ENCODE measurements at regions not wholly inside any gene's neighbourhood (a gene's known extent, or its start where the extent isn't known, plus 50 kb on each side); places are given as distances from the start of the nearest gene placed in this dataset.

DNA sequence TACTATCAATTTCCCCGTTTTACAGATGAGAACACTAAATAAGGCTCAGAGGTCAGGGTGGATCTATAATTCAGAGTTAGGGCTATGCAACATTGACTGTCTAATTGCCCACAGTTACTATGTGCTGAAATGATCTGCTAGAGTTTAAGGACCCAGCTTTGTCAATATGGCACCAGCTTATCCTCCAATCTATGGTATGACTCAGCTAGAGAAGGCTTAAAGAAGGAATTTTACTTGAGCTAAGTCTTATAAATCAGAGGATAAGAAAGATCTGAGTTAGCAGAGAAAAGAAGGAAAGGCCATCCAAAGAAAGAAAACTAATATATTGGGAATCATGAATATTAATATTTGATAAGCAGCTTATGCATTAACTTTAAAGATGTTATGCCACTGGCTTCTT lies 78.1 kb downstream of the ASB9 start:
- Histone ChIP-seq H3K4me1 (no peaks in the 10 kb centered on the region), H3K9me3 (no peaks in the 10 kb centered on the region), H3K27me3 (peaks cover 0 to 30% of the 10 kb centered on the region in 2 donors), H3K27ac (no peak overlapping the region), H3K36me3 (no peaks in the 10 kb centered on the region), H3K4me3 (no peak overlapping the region)
- intact Hi-C loops (cut with DNase I; ENCODE audit: low total_unique reads), result no loop called here
- TF ChIP-seq POLR2AphosphoS5 (IDR thresholded peaks at IDR 0.05) (no peak), POLR2A (IDR thresholded peaks at IDR 0.05) (no peak)
- TF ChIP-seq, protein P1, sequence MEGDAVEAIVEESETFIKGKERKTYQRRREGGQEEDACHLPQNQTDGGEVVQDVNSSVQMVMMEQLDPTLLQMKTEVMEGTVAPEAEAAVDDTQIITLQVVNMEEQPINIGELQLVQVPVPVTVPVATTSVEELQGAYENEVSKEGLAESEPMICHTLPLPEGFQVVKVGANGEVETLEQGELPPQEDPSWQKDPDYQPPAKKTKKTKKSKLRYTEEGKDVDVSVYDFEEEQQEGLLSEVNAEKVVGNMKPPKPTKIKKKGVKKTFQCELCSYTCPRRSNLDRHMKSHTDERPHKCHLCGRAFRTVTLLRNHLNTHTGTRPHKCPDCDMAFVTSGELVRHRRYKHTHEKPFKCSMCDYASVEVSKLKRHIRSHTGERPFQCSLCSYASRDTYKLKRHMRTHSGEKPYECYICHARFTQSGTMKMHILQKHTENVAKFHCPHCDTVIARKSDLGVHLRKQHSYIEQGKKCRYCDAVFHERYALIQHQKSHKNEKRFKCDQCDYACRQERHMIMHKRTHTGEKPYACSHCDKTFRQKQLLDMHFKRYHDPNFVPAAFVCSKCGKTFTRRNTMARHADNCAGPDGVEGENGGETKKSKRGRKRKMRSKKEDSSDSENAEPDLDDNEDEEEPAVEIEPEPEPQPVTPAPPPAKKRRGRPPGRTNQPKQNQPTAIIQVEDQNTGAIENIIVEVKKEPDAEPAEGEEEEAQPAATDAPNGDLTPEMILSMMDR (IDR thresholded peaks at IDR 0.05), result no peak
- no peak for DNase-seq (ENCODE audit: low spot score in 2 of 2)

DNA sequence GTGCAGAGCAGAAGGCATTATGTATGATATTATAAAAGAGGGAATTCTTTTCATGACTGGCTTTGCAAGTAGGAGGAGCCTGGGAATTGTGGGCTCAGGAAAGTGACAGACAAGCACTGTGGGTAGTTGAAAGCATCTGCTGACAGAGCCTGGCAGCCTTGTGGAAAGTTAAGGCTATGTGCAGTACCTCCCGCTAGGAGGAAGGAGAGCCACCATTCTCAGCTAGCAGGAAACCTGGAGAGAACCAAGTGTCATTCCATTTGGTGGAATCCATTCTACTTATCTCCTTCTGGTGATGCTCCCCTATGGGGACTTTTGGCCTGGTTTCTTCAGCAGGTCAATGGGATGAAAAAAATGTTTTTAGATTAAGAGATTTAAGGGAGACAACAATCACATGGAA lies 81.8 kb downstream of the ASB9 start:
- Histone ChIP-seq H3K27me3 (peaks cover 0 to 14% of the 10 kb centered on the region in 2 donors), H3K4me1 (no peaks in the 10 kb centered on the region), H3K9me3 (no peaks in the 10 kb centered on the region), H3K4me3 (no peak overlapping the region), H3K36me3 (no peaks in the 10 kb centered on the region), H3K27ac (no peak overlapping the region)
- intact Hi-C loops (cut with DNase I; ENCODE audit: low total_unique reads), result no loop called here
- no peak for DNase-seq (ENCODE audit: low spot score in 2 of 2)
- TF ChIP-seq, protein P1 (IDR thresholded peaks at IDR 0.05), result no peak
- TF ChIP-seq POLR2AphosphoS5 (IDR thresholded peaks at IDR 0.05), result no peak
- no peak for TF ChIP-seq POLR2A (IDR thresholded peaks at IDR 0.05)

DNA sequence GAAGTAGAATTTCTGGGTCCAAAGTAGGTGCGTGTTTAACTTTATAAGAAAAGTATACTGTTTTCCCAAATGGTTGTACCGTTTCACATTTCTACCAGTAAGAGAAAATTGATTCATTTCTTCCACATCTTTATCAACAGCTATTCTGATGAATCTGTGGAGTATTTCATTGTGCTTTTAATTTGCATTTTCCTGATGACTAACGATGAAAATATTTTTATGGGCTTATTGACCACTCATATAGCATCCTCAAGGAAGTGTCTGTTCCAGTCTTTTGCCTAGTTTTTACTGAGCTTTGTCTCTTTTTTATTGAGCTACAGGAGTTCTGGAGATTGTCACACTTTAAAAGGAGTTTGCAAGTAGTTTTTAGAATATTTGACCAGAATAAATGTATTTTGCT lies 92.6 kb downstream of the ASB9 start:
- H3K27ac ChIP-seq, result no peak overlapping the region
- no peak for DNase-seq (ENCODE audit: low spot score in 2 of 2)
- peaks cover 0 to 12% of the 10 kb centered on the region in 2 donors for H3K27me3 ChIP-seq
- intact Hi-C loops (cut with DNase I; ENCODE audit: low total_unique reads), result no loop called here
- no peaks in the 10 kb centered on the region for H3K4me1 ChIP-seq
- H3K4me3 ChIP-seq, result no peak overlapping the region
- TF ChIP-seq, protein P1 (IDR thresholded peaks at IDR 0.05), result no peak
- TF ChIP-seq POLR2A (IDR thresholded peaks at IDR 0.05) (no peak), POLR2AphosphoS5 (IDR thresholded peaks at IDR 0.05) (no peak)
- peaks cover 0 to 2% of the 10 kb centered on the region in 2 donors for H3K9me3 ChIP-seq
- H3K36me3 ChIP-seq, result no peaks in the 10 kb centered on the region

DNA sequence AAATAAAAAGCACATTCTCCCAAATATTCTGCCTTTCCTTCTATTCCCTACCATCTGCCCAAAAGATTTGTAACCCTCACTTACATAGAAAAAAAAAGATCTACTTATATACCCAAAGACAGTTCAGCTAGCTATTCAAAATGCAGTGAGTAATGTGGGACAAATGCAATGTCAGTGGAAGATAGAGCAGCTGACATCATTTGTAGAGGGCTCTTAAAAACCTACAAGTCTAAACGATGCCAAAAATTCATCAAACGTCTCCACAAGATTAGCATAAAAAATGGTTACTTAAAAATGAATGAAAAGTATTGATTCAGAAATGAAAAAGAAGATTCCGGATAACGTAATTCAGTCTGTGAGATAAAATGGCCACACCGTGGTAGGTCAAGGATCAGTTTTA lies 96.5 kb downstream of the ASB9 start:
- no peak overlapping the region for H3K27ac ChIP-seq
- H3K4me3 ChIP-seq, result no peak overlapping the region
- intact Hi-C loops (cut with DNase I; ENCODE audit: low total_unique reads), result no loop called here
- no peak for DNase-seq (ENCODE audit: low spot score in 2 of 2)
- TF ChIP-seq POLR2AphosphoS5 (IDR thresholded peaks at IDR 0.05), result no peak
- TF ChIP-seq POLR2A (IDR thresholded peaks at IDR 0.05), result no peak
- TF ChIP-seq, protein P1 (IDR thresholded peaks at IDR 0.05), result no peak
- no peaks in the 10 kb centered on the region for H3K4me1 ChIP-seq
- peaks cover 0 to 2% of the 10 kb centered on the region in 2 donors for H3K9me3 ChIP-seq
- no peaks in the 10 kb centered on the region for H3K36me3 ChIP-seq
- peaks cover 0 to 19% of the 10 kb centered on the region in 2 donors for H3K27me3 ChIP-seq

DNA sequence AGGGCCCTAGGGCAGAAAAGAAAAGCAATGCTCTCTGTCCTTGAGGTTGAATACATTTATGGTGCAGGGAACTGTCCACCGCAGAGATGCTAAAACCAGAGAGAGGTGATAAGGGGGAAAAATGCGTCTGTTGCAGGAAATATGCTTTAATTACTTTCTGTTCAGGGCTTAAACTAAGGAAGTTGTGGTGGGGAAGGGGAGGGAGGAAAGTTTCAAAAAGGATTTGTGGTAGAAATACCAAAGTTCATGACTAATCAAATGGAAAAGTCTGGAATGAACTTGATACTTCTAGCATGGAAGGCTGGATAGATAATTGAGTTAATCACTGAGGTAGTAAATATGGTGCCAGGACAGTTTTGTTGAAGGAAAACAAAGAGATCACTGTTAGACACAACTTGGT lies 99.0 kb downstream of the ASB9 start:
- DNase-seq (ENCODE audit: low spot score in 2 of 2), result no peak
- Histone ChIP-seq H3K27me3 (peaks cover 0 to 31% of the 10 kb centered on the region in 2 donors), H3K4me3 (no peak overlapping the region), H3K4me1 (no peaks in the 10 kb centered on the region), H3K27ac (no peak overlapping the region), H3K36me3 (no peaks in the 10 kb centered on the region), H3K9me3 (peaks cover 0 to 8% of the 10 kb centered on the region in 2 donors)
- no peak for TF ChIP-seq POLR2A (IDR thresholded peaks at IDR 0.05)
- TF ChIP-seq POLR2AphosphoS5 (IDR thresholded peaks at IDR 0.05), result no peak
- TF ChIP-seq, protein P1 (IDR thresholded peaks at IDR 0.05), result no peak
- intact Hi-C loops (cut with DNase I; ENCODE audit: low total_unique reads), result no loop called here

Measured in breast epithelium (tissue), 4 donors.